Stimulated activated naive CD4-positive, alpha-beta T cell (primary cell): ENCODE measurements at regions not wholly inside any gene's neighbourhood (a gene's known extent, or its start where the extent isn't known, plus 50 kb on each side); places are given as distances from the start of the nearest gene placed in this dataset.

Experiments used
- DNase-seq, 6 experiments: peaks; one replicate each; lab custom pipeline; 2025; lab: John Stamatoyannopoulos, UW

DNA sequence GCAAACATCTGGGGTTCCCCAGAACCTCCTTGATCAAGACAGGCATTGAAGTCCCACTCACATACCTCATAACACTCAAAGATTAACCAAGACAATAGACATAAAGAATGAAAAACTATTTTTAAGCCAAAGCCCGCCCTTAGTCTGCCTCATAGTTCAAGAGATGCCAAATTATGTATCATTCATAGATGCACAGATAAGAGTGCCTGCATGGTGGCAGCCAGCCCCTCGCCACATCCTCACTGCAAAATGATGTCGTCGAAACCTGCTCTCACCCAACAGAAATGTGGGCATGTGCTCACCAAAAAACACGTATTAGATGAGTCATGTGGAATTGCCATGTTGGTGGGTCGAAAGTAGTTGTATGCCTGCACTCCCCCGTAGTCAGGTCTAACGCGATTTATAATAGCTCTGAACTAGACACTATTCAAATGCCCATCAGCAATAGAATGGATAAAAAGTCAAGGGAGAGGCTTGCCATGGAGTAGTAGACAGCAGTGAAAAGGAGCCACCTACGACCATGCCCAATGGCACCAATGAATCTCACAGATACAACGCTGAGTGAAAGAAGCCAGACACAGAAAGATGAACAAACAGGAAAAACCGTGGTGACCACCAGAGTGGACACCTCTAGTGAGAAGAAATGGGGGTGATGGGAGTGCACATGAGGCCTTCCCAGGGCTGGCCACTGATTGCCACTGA lies 64.8 kb downstream of the C16orf95 start:
- no peak for DNase-seq
